ENCODE measurements at regions not wholly inside any gene's neighbourhood (a gene's known extent, or its start where the extent isn't known, plus 50 kb on each side); places are given as distances from the start of the nearest gene placed in this dataset.

GRCh38 chr1:93769777-93770176 lies 88.1 kb upstream of the BCAR3 start:
- TF ChIP-seq POLR2A (IDR thresholded peaks at IDR 0.05) (no peak), CTCF (IDR thresholded peaks at IDR 0.05) (no peak)
